Keratinocyte (primary cell): ENCODE measurements at regions not wholly inside any gene's neighbourhood (a gene's known extent, or its start where the extent isn't known, plus 50 kb on each side); places are given as distances from the start of the nearest gene placed in this dataset.

Experiments used
- DNase-seq: peaks from one replicate; pipeline ENCODE4 v3.0.0-alpha.2; 2011; ENCODE audit warnings: low read depth, missing footprints, low spot score
- FAIRE-seq: peaks from 2 replicates; lab custom pipeline; 2011; peaks lifted over from hg19 to GRCh38; lab: Jason Lieb, UNC
- H2AFZ ChIP-seq: 2 replicates; pipeline ENCODE4 v1.6.0; 2012; ENCODE audit warnings: low read length, control low read depth, inconsistent platforms; ENCODE audit not compliant: control insufficient read depth
- H3K27ac ChIP-seq: 2 replicates; pipeline ENCODE4 v1.5.1; 2011; ENCODE audit warnings: low read length; ENCODE audit not compliant: control insufficient read depth, insufficient read depth
- H3K27me3 ChIP-seq: 3 replicates; pipeline ENCODE4 v1.6.0; 2011; ENCODE audit warnings: low read length; ENCODE audit not compliant: control insufficient read depth, insufficient read depth; ENCODE audit errors: extremely low read depth
- H3K36me3 ChIP-seq, 2 experiments: 2 replicates in 1 of 2; 3 replicates in 1 of 2; pipeline ENCODE4 v1.5.1; 2011; ENCODE audit warnings: low read length in 2 of 2, mild to moderate bottlenecking in 1 of 2; ENCODE audit not compliant: control insufficient read depth in 2 of 2, insufficient read depth in 2 of 2; ENCODE audit errors: extremely low read depth in 1 of 2
- H3K4me1 ChIP-seq: 3 replicates; pipeline ENCODE4 v1.5.1; 2011; ENCODE audit warnings: low read length; ENCODE audit not compliant: control insufficient read depth, insufficient read depth; ENCODE audit errors: extremely low read depth
- H3K4me2 ChIP-seq: 3 replicates; pipeline ENCODE4 v1.6.0; 2011; ENCODE audit warnings: low read depth, low read length; ENCODE audit not compliant: control insufficient read depth, insufficient read depth; ENCODE audit errors: extremely low read depth
- H3K4me3 ChIP-seq, 3 experiments: fragments of 200-600 bp in 1 of 3; sonication (generic) in 1 of 3; 2 replicates in 2 of 3; 3 replicates in 1 of 3; pipeline ENCODE4 v1.5.1; 2011 to 2016; ENCODE audit warnings: low read length in 3 of 3, mild to moderate bottlenecking in 3 of 3, control low read depth in 2 of 3, inconsistent platforms in 1 of 3, low read depth in 1 of 3, mixed read lengths in 1 of 3, mixed run types in 1 of 3, moderate library complexity in 1 of 3; ENCODE audit not compliant: control insufficient read depth in 2 of 3, insufficient read depth in 2 of 3; ENCODE audit errors: extremely low read depth in 1 of 3
- H3K79me2 ChIP-seq: 2 replicates; pipeline ENCODE4 v1.6.0; 2012; ENCODE audit warnings: low read length; ENCODE audit not compliant: control insufficient read depth, insufficient read depth
- H3K9ac ChIP-seq: 3 replicates; pipeline ENCODE4 v1.6.0; 2011; ENCODE audit warnings: low read length; ENCODE audit not compliant: control insufficient read depth, insufficient read depth; ENCODE audit errors: extremely low read depth
- H3K9me1 ChIP-seq: 3 replicates; pipeline ENCODE4 v1.6.0; 2011; ENCODE audit warnings: low read length; ENCODE audit not compliant: control insufficient read depth, insufficient read depth; ENCODE audit errors: extremely low read depth
- H3K9me3 ChIP-seq: 2 replicates; pipeline ENCODE4 v1.5.1; 2012; ENCODE audit warnings: low read depth, low read length; ENCODE audit not compliant: control insufficient read depth
- H4K20me1 ChIP-seq: 3 replicates; pipeline ENCODE4 v1.6.0; 2011; ENCODE audit warnings: low read length; ENCODE audit not compliant: control insufficient read depth, insufficient read depth; ENCODE audit errors: extremely low read depth
- CTCF ChIP-seq, 3 experiments: IDR thresholded peaks in 1 of 3; conservative IDR thresholded peaks in 1 of 3; optimal IDR thresholded peaks in 1 of 3; 2 replicates in 2 of 3; 3 replicates in 1 of 3; pipeline versions ENCODE3 to v1.5.1; 2011; ENCODE audit warnings: low read length in 3 of 3, mild to moderate bottlenecking in 3 of 3, moderate library complexity in 2 of 3, control low read depth in 1 of 3, inconsistent platforms in 1 of 3; ENCODE audit not compliant: insufficient read depth in 2 of 3; ENCODE audit errors: extremely low read depth in 1 of 3
- EZH2 ChIP-seq: IDR thresholded peaks from one replicate; pipeline ENCODE4 v1.6.1; 2012; ENCODE audit warnings: inconsistent platforms, mild to moderate bottlenecking, low read length, moderate library complexity
- dilution Hi-C: fragments of 300-500 bp; cut with MboI; formaldehyde crosslinking; loops from one replicate; pipeline ENCODE4 v1.7.0; 2020; ENCODE audit warnings: low sequenced_read_pairs; ENCODE audit not compliant: extremely low pct_ligation_motif_present

- H4K20me1 ChIP-seq: no peaks in the 10 kb centered on the region
- H3K27me3 ChIP-seq: no peaks in the 10 kb centered on the region
- DNase-seq (no peak), FAIRE-seq (no peak)
- H3K27ac ChIP-seq: no peak overlapping the region
- no peaks in the 10 kb centered on the region for H3K79me2 ChIP-seq
- no peaks in the 10 kb centered on the region for H3K4me1 ChIP-seq
- TF ChIP-seq EZH2 (no peak), CTCF (optimal IDR thresholded peaks at IDR 0.05 in 1 of 3, IDR thresholded peaks at IDR 0.05 in 1 of 3, conservative IDR thresholded peaks at IDR 0.05 in 1 of 3; ENCODE audit: extremely low read depth in 1 of 3, insufficient read depth in 2 of 3, low read length in 3 of 3) (no peak)
- no peak overlapping the region for H3K4me2 ChIP-seq
- H3K36me3 ChIP-seq: no peaks in the 10 kb centered on the region
- no peak overlapping the region for H3K9ac ChIP-seq
- dilution Hi-C loops: no loop called here
- H3K4me3 ChIP-seq: no peak overlapping the region
- no peaks in the 10 kb centered on the region for H3K9me1 ChIP-seq
- no peak overlapping the region for H2AFZ ChIP-seq
- no peaks in the 10 kb centered on the region for H3K9me3 ChIP-seq
These were observed 209.6 kb upstream of the NTM start for GRCh38 chr11:131160846-131161245.

DNA sequence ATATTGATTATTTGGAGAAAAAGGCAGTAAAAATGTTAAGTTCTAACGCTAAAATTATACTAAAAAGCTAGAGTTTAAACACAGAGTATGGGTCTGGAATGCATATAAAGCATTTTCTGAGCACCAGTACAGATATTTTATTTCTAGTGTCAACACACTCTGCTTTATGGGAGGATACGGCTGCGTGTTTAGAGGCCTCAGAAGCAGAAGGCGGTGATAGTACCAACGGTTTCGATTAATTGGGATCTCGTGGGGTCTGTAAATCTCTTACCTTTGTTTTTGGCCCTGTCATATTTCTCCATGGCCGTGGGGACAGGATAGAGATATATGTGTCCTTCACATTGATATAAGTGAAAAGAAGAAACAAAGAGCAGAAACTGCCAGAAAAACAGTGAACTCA, 206.8 kb upstream of the NTM start:
- no peaks in the 10 kb centered on the region for H3K27me3 ChIP-seq
- no peaks in the 10 kb centered on the region for H3K9me3 ChIP-seq
- no peak for FAIRE-seq

More for the DNA sequence above, 206.8 kb upstream of the NTM start:
- H3K36me3 ChIP-seq: no peaks in the 10 kb centered on the region
- H3K4me2 ChIP-seq: no peak overlapping the region
- TF ChIP-seq CTCF (optimal IDR thresholded peaks at IDR 0.05 in 1 of 3, IDR thresholded peaks at IDR 0.05 in 1 of 3, conservative IDR thresholded peaks at IDR 0.05 in 1 of 3; ENCODE audit: extremely low read depth in 1 of 3, insufficient read depth in 2 of 3, low read length in 3 of 3) (no peak), EZH2 (no peak)
- H2AFZ ChIP-seq: no peak overlapping the region
- H3K79me2 ChIP-seq: no peaks in the 10 kb centered on the region
- H3K4me1 ChIP-seq: no peaks in the 10 kb centered on the region
- no peaks in the 10 kb centered on the region for H3K9me1 ChIP-seq
- no peak overlapping the region for H3K9ac ChIP-seq
- dilution Hi-C loops: no loop called here
- H3K4me3 ChIP-seq: no peak overlapping the region
- H4K20me1 ChIP-seq: no peaks in the 10 kb centered on the region
- no peak for DNase-seq
- no peak overlapping the region for H3K27ac ChIP-seq
